ENCODE measurements at regions not wholly inside any gene's neighbourhood (a gene's known extent, or its start where the extent isn't known, plus 50 kb on each side); places are given as distances from the start of the nearest gene placed in this dataset.

DNA sequence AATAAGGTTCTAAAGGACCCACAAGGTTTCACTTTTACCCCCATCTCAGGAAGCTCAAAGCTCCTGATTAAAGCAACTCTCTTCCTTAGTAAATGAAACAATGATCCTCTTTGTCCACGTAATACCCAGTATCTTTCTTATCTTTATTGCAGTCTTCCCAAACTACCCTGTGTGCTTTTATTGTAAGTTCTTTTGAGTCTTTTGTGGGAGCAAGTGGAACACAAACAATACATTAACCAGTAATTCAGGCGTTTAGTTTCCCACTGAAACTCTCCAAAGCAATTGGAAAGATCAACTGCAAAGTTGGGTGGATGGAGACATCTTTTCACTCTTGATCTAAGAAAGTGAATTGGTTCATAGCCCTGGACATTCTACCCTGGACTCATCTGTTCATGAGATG lies 240.0 kb downstream of the ZNF621 start:
- H3K14ac ChIP-seq (ENCODE audit: insufficient read depth, low read length) = no peak overlapping the region
- Mint-ChIP-seq H3K27ac (no peak overlapping the region), H3K9me3 (peaks cover 8 to 23% of the 10 kb centered on the region in 2 experiments; a peak in 3 of 5 replicates), H3K36me3 (ENCODE audit: insufficient read depth in 1 of 3, low read depth in 3 of 3) (peaks cover 0 to 4% (median 0%) of the 10 kb centered on the region in 3 experiments; a peak in 3 of 7 replicates), H3K27me3 (ENCODE audit: low read depth) (peaks cover 2% of the 10 kb centered on the region; the same call in 1 of the 2 replicates), H3K4me3 (no peak overlapping the region), H3K4me1 (no peaks in the 10 kb centered on the region)
- H4K8ac ChIP-seq (replicated peaks; ENCODE audit: insufficient read length, low read depth, low read length) = no peak overlapping the region
- H3K27ac ChIP-seq (ENCODE audit: insufficient read length, low read depth, low read length) = no peak overlapping the region
- H2BK120ac ChIP-seq (ENCODE audit: low read depth, low read length, poor library complexity, severe bottlenecking) = no peak overlapping the region
- H2AFZ ChIP-seq (ENCODE audit: low read length) = no peak overlapping the region
- no peak overlapping the region for H3K23ac ChIP-seq (ENCODE audit: insufficient read length, low read depth, low read length)
- no peaks in the 10 kb centered on the region for H3K79me1 ChIP-seq (ENCODE audit: insufficient read depth, low read depth, low read length, poor library complexity, severe bottlenecking)
- H3T11ph ChIP-seq (ENCODE audit: low read length) = no peak overlapping the region
- H3K23me2 ChIP-seq (ENCODE audit: insufficient read length, low read depth, low read length, poor library complexity, severe bottlenecking) = no peaks in the 10 kb centered on the region
- H3K4me2 ChIP-seq (ENCODE audit: insufficient read depth, insufficient read length, low read length) = no peak overlapping the region
- no peaks in the 10 kb centered on the region for H3K79me2 ChIP-seq (ENCODE audit: insufficient read depth, low read length)
- H2AK5ac ChIP-seq (ENCODE audit: insufficient read length, low read length) = no peak overlapping the region
- no peak overlapping the region for H4K5ac ChIP-seq (ENCODE audit: insufficient read length, low read depth, low read length)
- H2BK5ac ChIP-seq (ENCODE audit: insufficient read length, low read length) = no peak overlapping the region
- DNase-seq = no peak
- H2BK20ac ChIP-seq (ENCODE audit: low read depth, low read length, poor library complexity, severe bottlenecking) = no peak overlapping the region
- TF ChIP-seq, protein P1, sequence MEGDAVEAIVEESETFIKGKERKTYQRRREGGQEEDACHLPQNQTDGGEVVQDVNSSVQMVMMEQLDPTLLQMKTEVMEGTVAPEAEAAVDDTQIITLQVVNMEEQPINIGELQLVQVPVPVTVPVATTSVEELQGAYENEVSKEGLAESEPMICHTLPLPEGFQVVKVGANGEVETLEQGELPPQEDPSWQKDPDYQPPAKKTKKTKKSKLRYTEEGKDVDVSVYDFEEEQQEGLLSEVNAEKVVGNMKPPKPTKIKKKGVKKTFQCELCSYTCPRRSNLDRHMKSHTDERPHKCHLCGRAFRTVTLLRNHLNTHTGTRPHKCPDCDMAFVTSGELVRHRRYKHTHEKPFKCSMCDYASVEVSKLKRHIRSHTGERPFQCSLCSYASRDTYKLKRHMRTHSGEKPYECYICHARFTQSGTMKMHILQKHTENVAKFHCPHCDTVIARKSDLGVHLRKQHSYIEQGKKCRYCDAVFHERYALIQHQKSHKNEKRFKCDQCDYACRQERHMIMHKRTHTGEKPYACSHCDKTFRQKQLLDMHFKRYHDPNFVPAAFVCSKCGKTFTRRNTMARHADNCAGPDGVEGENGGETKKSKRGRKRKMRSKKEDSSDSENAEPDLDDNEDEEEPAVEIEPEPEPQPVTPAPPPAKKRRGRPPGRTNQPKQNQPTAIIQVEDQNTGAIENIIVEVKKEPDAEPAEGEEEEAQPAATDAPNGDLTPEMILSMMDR (conservative IDR thresholded peaks at IDR 0.05) = no peak
- H3K18ac ChIP-seq (ENCODE audit: insufficient read length, low read depth, low read length) = no peak overlapping the region
- no peaks in the 10 kb centered on the region for H4K20me1 ChIP-seq (ENCODE audit: control insufficient read depth, insufficient read depth, insufficient read length)
- no peak overlapping the region for H2BK12ac ChIP-seq (ENCODE audit: insufficient read length, low read depth, low read length)
- no peak overlapping the region for H2BK15ac ChIP-seq (ENCODE audit: low read depth, low read length)
- no peak overlapping the region for H3K9ac ChIP-seq (ENCODE audit: extremely low read depth, insufficient read length, low read length)
- H3K4ac ChIP-seq (ENCODE audit: low read depth, low read length) = no peak overlapping the region
- no peak overlapping the region for H3K56ac ChIP-seq (ENCODE audit: insufficient read length, low read depth, low read length)
- H3K4me1 ChIP-seq (ENCODE audit: insufficient read depth, low read length) = no peaks in the 10 kb centered on the region
- WGBS (ENCODE audit: extremely low coverage, insufficient read length, low lambda C conversion rate) = no CpG with 5 or more reads among the region's 2 CpGs
- no peak overlapping the region for H4K91ac ChIP-seq (ENCODE audit: insufficient read length, low read depth, low read length)
- H3K9me3 ChIP-seq (ENCODE audit: control insufficient read depth, low read depth, low read length) = no peaks in the 10 kb centered on the region
- H3K27me3 ChIP-seq (ENCODE audit: insufficient read depth, low read length) = no peaks in the 10 kb centered on the region

Data from H9 (cell line).